Hepatic stellate cell (primary cell): ENCODE measurements at regions not wholly inside any gene's neighbourhood (a gene's known extent, or its start where the extent isn't known, plus 50 kb on each side); places are given as distances from the start of the nearest gene placed in this dataset.
A peak's percentile ranks its signal among the peaks of the same experiment; 100 is the strongest.

Source experiments
- DNase-seq: peaks from one replicate; pipeline ENCODE4 v3.0.0; 2011; ENCODE audit warnings: low spot score

DNA sequence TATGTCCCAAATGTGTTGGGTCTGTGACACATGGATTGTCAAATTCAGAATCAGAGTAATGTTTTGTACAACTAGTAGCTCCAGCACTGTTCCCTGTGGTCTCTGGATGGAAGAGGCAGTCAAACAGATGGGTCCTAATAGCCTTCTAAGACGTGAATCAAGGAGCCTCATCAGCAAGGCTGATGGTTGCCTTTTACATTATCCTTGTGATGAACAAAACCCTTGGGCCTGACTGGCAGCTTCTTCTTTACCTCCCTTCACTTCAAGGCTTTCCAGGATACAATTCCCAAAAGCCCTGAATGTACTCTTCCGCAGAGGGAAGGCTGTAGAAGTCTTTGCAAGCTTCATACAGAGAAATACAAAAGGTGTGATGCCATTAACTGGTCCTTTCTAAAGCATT, 633.3 kb downstream of the USP25 start:
- DNase-seq = no peak

- no peak for DNase-seq
Observed at GRCh38 chr21:16363518-16363917, 633.7 kb downstream of the USP25 start.

GRCh38 chr21:16366207-16366606, 636.4 kb downstream of the USP25 start:
- DNase-seq = no peak

DNA sequence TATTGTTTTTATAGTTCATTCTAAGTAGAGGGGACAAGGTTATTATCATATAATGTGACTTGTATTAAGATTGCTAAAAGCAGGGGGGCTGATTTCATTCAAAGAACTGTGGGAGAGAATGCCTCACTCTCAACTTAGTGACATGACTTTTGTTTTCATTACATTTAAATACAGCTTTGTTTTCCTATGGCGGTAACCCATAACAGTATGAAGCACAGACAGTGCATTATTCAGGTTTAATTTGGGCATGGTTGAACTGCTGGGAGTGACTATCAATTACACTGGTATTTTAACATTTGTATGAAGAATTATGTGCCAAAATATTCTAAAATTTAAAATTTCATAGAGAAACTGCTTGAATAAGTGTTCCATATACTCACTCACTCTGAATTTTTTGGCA, 637.3 kb downstream of the USP25 start:
- DNase-seq = no peak

DNA sequence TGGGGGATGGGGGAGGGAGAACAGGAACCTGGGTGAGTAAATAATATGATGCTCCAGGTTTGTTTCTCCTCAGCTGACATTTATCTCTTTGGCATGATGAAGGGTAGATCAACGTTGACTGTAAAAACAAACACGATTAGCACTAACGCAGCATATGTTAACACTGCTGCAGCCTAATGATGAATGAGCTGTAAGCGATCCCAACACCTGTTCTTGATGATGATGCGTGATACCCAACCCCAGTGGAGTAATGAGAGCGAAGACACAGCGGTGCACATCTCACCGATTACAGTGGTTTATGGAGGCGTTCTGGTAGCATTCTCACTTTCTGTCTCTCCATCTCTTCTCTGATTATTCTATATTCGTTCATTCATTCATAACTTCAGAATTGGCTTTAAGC, 640.4 kb downstream of the USP25 start:
- DNase-seq = no peak

- DNase-seq = no peak
Observed at GRCh38 chr21:16372586-16372985, 642.8 kb downstream of the USP25 start.

GRCh38 chr21:16376673-16377072, 646.9 kb downstream of the USP25 start:
- no peak for DNase-seq

DNA sequence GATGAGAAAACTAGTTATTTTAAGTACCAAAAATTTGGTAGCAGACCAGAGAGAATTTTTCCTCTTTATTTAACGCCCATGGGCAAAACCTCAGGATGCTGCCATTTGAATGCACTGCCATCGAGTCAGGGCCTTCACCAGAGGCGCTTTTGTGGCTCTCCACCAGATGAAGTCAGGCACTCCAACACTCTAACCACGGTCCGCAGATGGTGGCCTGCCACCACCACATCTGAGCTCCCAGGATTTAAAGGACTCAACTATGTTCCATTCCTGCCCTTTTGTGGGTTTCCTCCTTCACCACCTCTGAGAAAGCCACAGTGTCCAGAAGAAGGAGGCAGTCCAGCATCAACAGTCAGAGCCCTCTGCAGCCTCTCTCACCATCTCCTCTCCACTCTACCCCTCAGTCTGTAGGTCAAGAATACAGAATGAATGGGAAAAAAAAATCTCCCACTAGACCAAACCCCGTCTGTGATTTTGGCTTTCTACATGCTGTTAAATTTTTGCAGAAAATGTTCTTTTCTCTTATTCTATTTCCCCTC, 647.4 kb downstream of the USP25 start:
- no peak for DNase-seq

DNA sequence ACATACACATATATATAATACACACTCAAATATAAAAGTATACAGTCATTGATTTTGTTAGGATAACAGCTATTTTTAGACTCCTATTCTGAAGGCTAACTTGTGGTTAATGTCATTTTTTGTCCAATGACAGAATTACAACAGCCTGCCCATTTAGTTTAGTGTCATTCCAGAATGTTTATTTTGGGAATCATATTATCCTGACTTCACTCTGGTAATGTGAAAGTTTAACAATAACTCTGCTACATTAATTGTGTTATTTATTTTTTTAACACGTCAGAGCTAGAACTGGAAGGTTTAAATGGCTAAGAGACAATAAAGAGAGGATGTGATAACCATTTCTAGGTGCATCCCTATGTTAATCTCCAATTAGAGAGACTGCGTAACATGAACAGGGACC, 648.1 kb downstream of the USP25 start:
- no peak for DNase-seq

DNA sequence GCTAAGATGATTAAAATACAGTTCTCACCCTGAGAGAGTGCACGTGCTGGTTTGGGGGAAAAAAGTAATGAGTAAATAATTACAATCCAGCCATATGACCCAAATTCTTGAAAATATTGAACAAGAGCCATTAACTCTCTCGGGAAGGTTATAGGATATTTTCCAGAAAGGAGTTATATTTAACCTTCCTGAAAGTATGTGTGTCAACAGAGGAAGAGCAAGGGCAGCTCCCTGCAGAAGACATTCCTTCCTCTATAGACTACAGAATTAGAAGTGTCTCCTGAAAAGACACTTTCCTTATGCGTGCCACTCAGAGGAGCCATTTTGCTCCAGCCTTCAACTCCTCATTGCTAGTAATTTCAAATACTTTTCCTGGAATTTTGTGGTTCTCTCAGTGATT, 648.7 kb downstream of the USP25 start:
- no peak for DNase-seq

GRCh38 chr21:16388291-16388690, 658.5 kb downstream of the USP25 start:
- DNase-seq = no peak

DNA sequence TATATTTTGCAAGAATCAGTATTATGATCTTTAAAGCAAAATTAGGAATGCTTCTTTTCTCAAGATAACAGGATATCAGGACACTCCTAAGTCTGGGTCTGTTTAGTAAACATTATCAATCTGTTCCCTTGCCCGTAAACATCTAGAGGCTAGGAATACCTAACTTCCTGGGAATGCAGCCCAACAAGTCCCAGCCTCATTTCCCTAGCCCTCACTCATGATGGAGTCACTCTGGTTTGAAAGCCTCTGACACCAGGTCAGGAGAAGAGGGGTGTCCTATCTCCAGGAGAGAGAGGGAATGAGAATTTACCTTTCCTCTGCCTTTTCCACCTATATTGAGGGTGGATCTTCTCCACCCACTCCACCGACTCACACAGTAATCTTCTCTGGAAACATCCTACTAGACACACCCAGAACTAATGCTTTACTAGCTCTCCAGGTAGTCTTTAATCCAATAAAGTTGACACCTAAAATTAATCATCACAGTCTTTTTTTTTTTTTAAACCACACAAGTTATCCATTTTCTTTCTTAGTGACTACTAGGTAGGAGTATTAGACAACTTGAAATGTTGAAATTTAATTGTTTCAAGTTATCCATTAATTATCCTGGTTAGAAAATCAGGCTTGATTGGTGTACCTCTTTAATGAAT, 659.3 kb downstream of the USP25 start:
- no peak for DNase-seq

GRCh38 chr21:16389643-16390042, 659.9 kb downstream of the USP25 start:
- DNase-seq = no peak

DNA sequence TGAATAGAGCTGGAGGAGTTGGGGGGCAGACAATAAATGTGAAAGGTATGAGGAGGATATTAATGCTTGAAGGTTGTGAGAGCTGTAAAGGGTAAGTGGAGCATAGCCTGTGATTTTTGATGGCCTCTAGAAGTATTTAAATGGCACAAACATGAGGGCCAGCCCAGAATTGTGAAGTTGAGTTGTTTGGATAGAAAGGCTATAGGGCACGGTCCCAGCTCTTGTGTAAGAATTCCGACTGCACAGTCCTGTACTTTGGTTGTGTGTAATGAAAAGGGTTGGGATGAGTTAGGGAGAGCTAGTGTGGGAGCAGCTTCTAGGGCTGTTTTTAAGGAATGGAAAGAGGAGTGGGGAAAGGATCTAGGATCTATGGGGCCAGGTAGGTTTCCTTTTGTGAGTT, 665.5 kb downstream of the USP25 start:
- DNase-seq = no peak

- DNase-seq = no peak
Observed at GRCh38 chr21:16402752-16403151, 673.0 kb downstream of the USP25 start.

- no peak for DNase-seq
Observed at GRCh38 chr21:16404776-16405175, 675.0 kb downstream of the USP25 start.

GRCh38 chr21:16406355-16406754, 676.6 kb downstream of the USP25 start:
- DNase-seq = no peak

DNA sequence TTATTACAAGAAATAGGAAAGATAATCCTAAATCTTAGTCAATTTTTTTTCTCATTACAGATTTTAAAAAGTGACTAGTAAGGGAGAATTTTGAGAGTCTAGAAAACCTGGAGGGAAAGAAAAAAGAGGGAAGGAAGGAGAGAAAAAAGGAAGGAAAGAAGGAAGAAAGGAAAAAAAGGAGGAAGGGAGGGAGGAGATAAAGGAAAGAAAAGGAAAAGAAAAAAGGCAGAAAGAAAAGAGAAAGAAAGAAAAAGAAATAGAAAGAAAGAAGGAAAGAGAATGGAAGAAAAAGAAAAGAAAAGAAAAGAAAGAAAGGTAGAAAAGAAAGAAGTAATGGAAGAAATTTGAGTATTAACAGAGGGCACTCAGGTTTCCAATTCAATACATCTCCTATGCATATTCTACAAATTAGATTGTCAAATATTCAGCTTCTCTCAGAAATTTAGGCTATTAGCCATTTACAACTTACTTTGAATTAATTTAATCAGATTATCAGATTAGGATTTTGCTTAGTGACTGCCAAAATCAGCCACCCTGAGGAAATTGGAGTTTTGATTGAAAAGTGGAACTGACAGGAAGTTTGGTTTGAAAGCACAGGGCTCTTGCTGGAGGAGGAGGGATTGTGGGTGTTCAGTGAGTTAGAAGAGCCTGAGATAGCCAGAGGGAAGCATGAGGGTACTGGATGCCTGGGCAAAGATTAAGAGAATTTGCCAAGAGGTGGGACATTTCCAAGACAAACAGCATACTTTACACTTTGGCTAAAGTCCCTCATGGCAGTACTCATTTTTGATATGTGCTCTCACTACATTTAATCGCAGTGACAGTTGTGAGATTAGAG, 677.8 kb downstream of the USP25 start:
- DNase-seq = no peak

GRCh38 chr21:16408280-16408679, 678.5 kb downstream of the USP25 start:
- DNase-seq = no peak

- no peak for DNase-seq
Observed at GRCh38 chr21:16409352-16409751, 679.6 kb downstream of the USP25 start.

GRCh38 chr21:16418226-16418625, 688.4 kb downstream of the USP25 start:
- DNase-seq = peak; percentile 12

DNA sequence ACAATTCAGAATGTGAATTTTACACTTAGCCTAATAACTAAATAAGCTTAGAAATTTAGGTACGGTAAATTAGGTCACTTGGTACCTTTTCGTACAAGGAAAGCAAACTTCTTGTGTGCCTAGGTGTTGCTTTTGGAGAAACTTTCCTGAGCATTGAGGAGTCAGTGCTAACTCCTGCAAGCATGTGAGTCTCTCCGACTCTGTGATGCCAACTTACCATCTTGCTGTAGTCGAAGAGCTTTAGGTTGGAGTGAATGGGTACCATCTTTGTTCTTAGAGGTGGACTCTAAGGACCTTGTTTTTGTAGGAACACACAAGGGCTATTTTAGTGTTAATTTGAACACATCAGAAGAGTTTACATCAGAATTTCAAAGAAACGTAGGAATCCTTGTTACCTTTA, 688.9 kb downstream of the USP25 start:
- no peak for DNase-seq

DNA sequence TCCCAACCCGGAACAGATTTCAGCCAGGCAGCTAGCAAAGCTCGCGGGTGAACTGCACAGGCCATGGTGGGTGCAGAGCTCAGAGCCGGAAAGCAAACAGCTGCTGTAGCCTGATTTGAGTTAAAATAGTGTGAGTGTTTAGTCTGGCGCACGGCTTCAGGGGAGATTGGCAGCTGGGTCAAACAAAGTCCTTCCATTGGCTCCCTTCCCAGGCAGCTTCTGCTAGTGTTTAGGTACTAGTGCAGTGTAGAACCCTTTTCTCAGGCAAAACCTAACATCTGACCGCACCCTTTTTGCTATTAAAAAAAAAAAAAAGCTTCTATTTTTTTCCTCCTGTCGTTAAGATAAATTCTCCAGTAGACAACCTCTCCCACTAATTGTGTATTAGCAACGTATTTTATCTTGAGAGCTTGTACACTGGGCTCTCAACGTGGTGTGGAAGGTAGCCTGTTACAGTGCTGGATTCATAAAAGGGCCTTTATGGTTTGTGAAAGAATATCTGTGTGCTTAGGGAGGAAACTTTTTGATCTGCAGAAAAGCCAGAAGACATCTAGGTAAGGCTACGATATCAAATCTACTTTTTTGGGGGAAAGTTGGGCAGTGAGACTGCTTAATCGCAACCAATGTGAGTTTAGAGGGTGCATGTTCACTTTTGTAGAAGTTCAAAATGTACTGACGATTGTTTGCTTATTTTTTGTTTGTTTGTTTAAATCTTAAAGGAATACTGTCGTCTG, 689.6 kb downstream of the USP25 start:
- DNase-seq = peak; percentile 4
